HG02763 (cell line): ENCODE measurements at regions not wholly inside any gene's neighbourhood (a gene's known extent, or its start where the extent isn't known, plus 50 kb on each side); places are given as distances from the start of the nearest gene placed in this dataset.
"Not testable (repeated sequence)": the region's sequence is repeated elsewhere in the genome, so short reads cannot be mapped to it uniquely, and the experiment has no call there.

ENCODE experiments used
- ATAC-seq: cut with Tn5 transposase; IDR thresholded peaks from one replicate; pipeline ENCODE4 v1.9.1; 2021; ENCODE audit warnings: mild to moderate bottlenecking, moderate library complexity; ENCODE audit not compliant: unreplicated experiment

- no peak for ATAC-seq
Measured at GRCh38 chr6:66568271-66568670, 861.2 kb upstream of the EYS start.

GRCh38 chr6:66561479-66561878 lies 854.5 kb upstream of the EYS start:
- ATAC-seq = no peak

GRCh38 chr6:66558189-66558588 lies 851.2 kb upstream of the EYS start:
- no peak for ATAC-seq

- no peak for ATAC-seq
Measured at GRCh38 chr6:66556936-66557335, 849.9 kb upstream of the EYS start.

GRCh38 chr6:66555082-66555481 lies 848.1 kb upstream of the EYS start:
- no peak for ATAC-seq

GRCh38 chr6:66553441-66553840 lies 846.4 kb upstream of the EYS start:
- no peak for ATAC-seq

GRCh38 chr6:66538551-66539135 lies 831.6 kb upstream of the EYS start:
- ATAC-seq = no peak

- no peak for ATAC-seq
Measured at GRCh38 chr6:66533921-66534404, 826.9 kb upstream of the EYS start.

GRCh38 chr6:66526061-66526460 lies 819.0 kb upstream of the EYS start:
- no peak for ATAC-seq

- ATAC-seq = no peak
Measured at GRCh38 chr6:66522864-66523263, 815.8 kb upstream of the EYS start.

- ATAC-seq = no peak
Measured at GRCh38 chr6:66516377-66516776, 809.4 kb upstream of the EYS start.

- no peak for ATAC-seq
Measured at GRCh38 chr6:66508433-66508832, 801.4 kb upstream of the EYS start.

- ATAC-seq = no peak
Measured at GRCh38 chr6:66499851-66500250, 792.8 kb upstream of the EYS start.

- ATAC-seq = no peak
Measured at GRCh38 chr6:66496659-66497058, 789.6 kb upstream of the EYS start.

GRCh38 chr6:66494643-66495042 lies 787.6 kb upstream of the EYS start:
- not testable (repeated sequence) for ATAC-seq

GRCh38 chr6:66489269-66489987 lies 782.4 kb upstream of the EYS start:
- ATAC-seq = no peak

GRCh38 chr6:66481216-66481615 lies 774.2 kb upstream of the EYS start:
- no peak for ATAC-seq

- no peak for ATAC-seq
Measured at GRCh38 chr6:66478705-66479104, 771.7 kb upstream of the EYS start.

GRCh38 chr6:66435321-66435720 lies 728.3 kb upstream of the EYS start:
- no peak for ATAC-seq

- ATAC-seq = no peak
Measured at GRCh38 chr6:66429210-66429609, 722.2 kb upstream of the EYS start.

- no peak for ATAC-seq
Measured at GRCh38 chr6:66423047-66423446, 716.0 kb upstream of the EYS start.

GRCh38 chr6:66421570-66421969 lies 714.5 kb upstream of the EYS start:
- no peak for ATAC-seq

- no peak for ATAC-seq
Measured at GRCh38 chr6:66418906-66419305, 711.9 kb upstream of the EYS start.
